Activated B cell treated with CpG ODN at 0.5 μM for 24 hours (primary cell): ENCODE measurements at regions not wholly inside any gene's neighbourhood (a gene's known extent, or its start where the extent isn't known, plus 50 kb on each side); places are given as distances from the start of the nearest gene placed in this dataset.

Experiments used
- ATAC-seq: fragments of 200-7000 bp; cut with Tn5 transposase; one replicate; pipeline ENCODE4 v1.10.0; 2021; ENCODE audit warnings: low read depth, mild to moderate bottlenecking, moderate library complexity
- CTCF ChIA-PET: fragments of 350-600 bp; sonication (Branson Sonifier 250); formaldehyde crosslinking; loops from one replicate; lab custom pipeline; 2021; ENCODE audit warnings: antibody characterized with exemption; lab: Charles Lee
- POLR2A ChIA-PET: fragments of 350-600 bp; sonication (Branson Sonifier 250); formaldehyde crosslinking; loops from one replicate; lab custom pipeline; 2021; ENCODE audit warnings: antibody characterized with exemption; lab: Charles Lee
- DNase-seq: peaks from one replicate; pipeline ENCODE4 v3.0.0; 2022
- H3K27ac Mint-ChIP-seq: one replicate; pipeline ENCODE4 v1.8.0; 2020; ENCODE audit warnings: mixed read lengths
- H3K27me3 Mint-ChIP-seq: one replicate; pipeline ENCODE4 v1.8.0; 2021; ENCODE audit warnings: mixed read lengths
- H3K36me3 Mint-ChIP-seq: one replicate; pipeline ENCODE4 v1.8.0; 2021; ENCODE audit warnings: low read depth, mixed read lengths
- H3K4me1 Mint-ChIP-seq: one replicate; pipeline ENCODE4 v1.8.0; 2021; ENCODE audit warnings: mixed read lengths
- H3K4me3 Mint-ChIP-seq: one replicate; pipeline ENCODE4 v1.8.0; 2020; ENCODE audit warnings: mild to moderate bottlenecking, mixed read lengths
- H3K9me3 Mint-ChIP-seq: one replicate; pipeline ENCODE4 v1.8.0; 2020; ENCODE audit warnings: mixed read lengths
- CTCF ChIP-seq: fragments of 200-600 bp; IDR thresholded peaks from one replicate; pipeline ENCODE4 v1.8.0; 2022; ENCODE audit warnings: antibody characterized with exemption, mild to moderate bottlenecking
- intact Hi-C: fragments of 100-400 bp; cut with micrococcal nuclease; formaldehyde crosslinking; loops from one replicate; pipeline ENCODE4 v1.15.1; 2024

- Mint-ChIP-seq H3K27ac (no peak overlapping the region), H3K9me3 (no peaks in the 10 kb centered on the region), H3K27me3 (no peaks in the 10 kb centered on the region), H3K36me3 (no peaks in the 10 kb centered on the region), H3K4me3 (no peak overlapping the region), H3K4me1 (no peaks in the 10 kb centered on the region)
- CTCF ChIA-PET = no interaction called here
- no peak for DNase-seq
- TF ChIP-seq CTCF = no peak
- POLR2A ChIA-PET = no interaction called here
- intact Hi-C loops = no loop called here
- ATAC-seq = no peak
These were observed 1154.3 kb downstream of the FAM181B start for GRCh38 chr11:81579339-81579738.

- CTCF ChIA-PET = no interaction called here
- DNase-seq = no peak
- Mint-ChIP-seq H3K27ac (no peak overlapping the region), H3K36me3 (no peaks in the 10 kb centered on the region), H3K27me3 (no peaks in the 10 kb centered on the region), H3K4me1 (no peaks in the 10 kb centered on the region), H3K4me3 (no peak overlapping the region), H3K9me3 (no peaks in the 10 kb centered on the region)
- POLR2A ChIA-PET = no interaction called here
- intact Hi-C loops = no loop called here
- no peak for ATAC-seq
- no peak for TF ChIP-seq CTCF
These were observed 1155.1 kb downstream of the FAM181B start for GRCh38 chr11:81578571-81578970.

GRCh38 chr11:81574301-81574700 lies 1159.4 kb downstream of the FAM181B start:
- DNase-seq = no peak
- no peak for TF ChIP-seq CTCF
- no peaks in the 10 kb centered on the region for H3K9me3 Mint-ChIP-seq
- ChIA-PET CTCF (no interaction called here), POLR2A (no interaction called here)
- no peak overlapping the region for H3K4me3 Mint-ChIP-seq
- ATAC-seq = no peak
- intact Hi-C loops = no loop called here
- H3K27ac Mint-ChIP-seq = no peak overlapping the region
- no peaks in the 10 kb centered on the region for H3K27me3 Mint-ChIP-seq
- no peaks in the 10 kb centered on the region for H3K36me3 Mint-ChIP-seq
- no peaks in the 10 kb centered on the region for H3K4me1 Mint-ChIP-seq

GRCh38 chr11:81573367-81573766 lies 1160.3 kb downstream of the FAM181B start:
- Mint-ChIP-seq H3K4me1 (no peaks in the 10 kb centered on the region), H3K27ac (no peak overlapping the region), H3K27me3 (no peaks in the 10 kb centered on the region), H3K4me3 (no peak overlapping the region), H3K36me3 (no peaks in the 10 kb centered on the region), H3K9me3 (no peaks in the 10 kb centered on the region)
- ATAC-seq (no peak), DNase-seq (no peak)
- ChIA-PET POLR2A (no interaction called here), CTCF (no interaction called here)
- intact Hi-C loops = no loop called here
- TF ChIP-seq CTCF = no peak

GRCh38 chr11:81570669-81571068 lies 1163.0 kb downstream of the FAM181B start:
- Mint-ChIP-seq H3K27ac (no peak overlapping the region), H3K27me3 (no peaks in the 10 kb centered on the region), H3K4me1 (no peaks in the 10 kb centered on the region), H3K36me3 (no peaks in the 10 kb centered on the region), H3K9me3 (no peaks in the 10 kb centered on the region), H3K4me3 (no peak overlapping the region)
- intact Hi-C loops = no loop called here
- DNase-seq = no peak
- TF ChIP-seq CTCF = no peak
- ChIA-PET CTCF (no interaction called here), POLR2A (no interaction called here)
- no peak for ATAC-seq
